ENCODE measurements at regions not wholly inside any gene's neighbourhood (a gene's known extent, or its start where the extent isn't known, plus 50 kb on each side); places are given as distances from the start of the nearest gene placed in this dataset.

DNA sequence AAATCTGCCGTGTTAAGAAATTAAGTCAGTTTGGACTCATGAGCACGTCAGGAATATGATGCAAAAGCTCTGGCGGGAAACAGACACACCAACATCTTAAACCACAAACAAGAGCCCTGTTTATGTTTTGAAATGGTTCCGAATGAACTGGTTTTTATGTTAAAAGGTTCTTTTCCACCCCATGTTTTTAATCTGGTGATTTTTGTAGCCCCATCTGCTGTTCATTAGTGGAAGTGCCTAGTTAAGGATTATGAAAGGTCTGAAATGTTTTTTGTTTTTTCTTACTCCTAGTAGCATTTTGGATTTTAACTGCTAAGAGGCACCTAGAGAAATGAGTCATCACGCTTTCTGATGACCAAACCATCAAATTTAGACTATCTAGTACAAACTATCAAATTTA is 404.1 kb upstream of the MKI67 start:
- peak; percentile 30 for DNase-seq

GRCh38 chr10:128530946-128531345 is 404.7 kb upstream of the MKI67 start:
- no peak for DNase-seq

DNA sequence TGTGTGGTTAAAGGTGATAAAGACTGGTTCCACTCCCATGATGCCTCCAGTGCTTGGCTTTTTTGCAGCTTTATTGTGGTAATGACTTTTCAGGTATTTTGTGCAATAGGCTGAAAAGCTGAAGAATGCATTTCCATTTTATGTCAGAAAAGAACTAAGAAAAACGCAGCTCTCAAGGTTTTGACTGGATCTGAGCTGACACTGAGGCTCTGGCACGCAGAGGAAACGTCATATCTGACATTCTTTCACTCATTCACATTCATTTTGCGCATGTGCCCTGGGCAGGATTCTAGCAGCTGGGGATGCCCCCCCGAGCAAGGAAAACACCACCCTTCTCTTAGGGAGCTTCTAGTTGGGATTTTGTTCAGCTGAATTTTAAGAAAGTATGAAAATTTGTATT is 408.5 kb upstream of the MKI67 start:
- DNase-seq, result no peak

- no peak for DNase-seq
Measured at GRCh38 chr10:128536259-128536658, 410.0 kb upstream of the MKI67 start.

- peak; percentile 19 for DNase-seq
Measured at GRCh38 chr10:128537834-128538330, 411.7 kb upstream of the MKI67 start.

DNA sequence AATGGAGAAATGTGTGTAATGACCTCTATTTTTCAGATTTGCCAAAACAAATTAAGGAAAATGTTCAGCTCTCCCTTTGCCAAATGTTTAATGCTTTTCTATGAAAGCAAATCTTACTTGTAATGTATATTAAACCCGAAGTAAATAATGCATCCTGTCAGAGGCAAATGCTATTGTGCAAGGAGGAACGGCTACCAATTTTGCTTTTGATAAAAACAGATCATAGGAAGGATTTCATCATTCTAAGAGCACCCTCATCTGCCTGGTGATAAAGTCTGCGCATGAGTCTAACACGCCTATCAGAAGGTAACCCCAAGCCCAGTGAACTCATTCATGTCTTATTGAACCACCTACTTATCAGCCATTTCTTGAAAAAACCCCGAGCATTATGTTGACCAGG is 412.4 kb upstream of the MKI67 start:
- no peak for DNase-seq

DNA sequence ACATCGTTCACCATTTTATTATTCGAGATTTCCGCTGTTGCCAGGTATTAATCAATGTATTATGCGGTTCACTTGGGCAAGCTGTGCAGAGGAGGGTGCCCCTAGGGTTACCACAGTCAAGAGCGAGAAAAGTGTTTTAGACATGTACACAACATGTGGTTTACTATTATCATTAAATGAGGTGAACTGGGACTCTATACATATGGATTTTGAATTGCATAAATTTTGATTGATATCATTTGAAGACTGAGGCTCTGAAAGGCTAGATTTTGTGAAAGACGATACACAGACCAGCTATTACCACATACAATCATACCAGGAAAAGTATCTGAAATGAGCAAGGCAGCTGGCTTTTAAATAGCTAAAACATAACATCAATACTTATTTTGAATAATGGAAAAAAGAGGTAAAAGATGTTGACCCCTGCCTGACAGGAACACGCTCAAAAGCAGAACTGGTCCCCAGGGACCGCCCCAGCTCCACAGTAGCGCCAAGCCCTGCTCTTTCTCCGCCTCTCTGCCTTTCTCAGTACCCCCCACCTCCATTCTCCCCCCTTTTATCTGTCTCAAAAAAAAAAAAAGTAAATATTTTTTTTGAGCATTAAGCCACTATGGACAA is 413.4 kb upstream of the MKI67 start:
- DNase-seq, result peak; percentile 61

DNA sequence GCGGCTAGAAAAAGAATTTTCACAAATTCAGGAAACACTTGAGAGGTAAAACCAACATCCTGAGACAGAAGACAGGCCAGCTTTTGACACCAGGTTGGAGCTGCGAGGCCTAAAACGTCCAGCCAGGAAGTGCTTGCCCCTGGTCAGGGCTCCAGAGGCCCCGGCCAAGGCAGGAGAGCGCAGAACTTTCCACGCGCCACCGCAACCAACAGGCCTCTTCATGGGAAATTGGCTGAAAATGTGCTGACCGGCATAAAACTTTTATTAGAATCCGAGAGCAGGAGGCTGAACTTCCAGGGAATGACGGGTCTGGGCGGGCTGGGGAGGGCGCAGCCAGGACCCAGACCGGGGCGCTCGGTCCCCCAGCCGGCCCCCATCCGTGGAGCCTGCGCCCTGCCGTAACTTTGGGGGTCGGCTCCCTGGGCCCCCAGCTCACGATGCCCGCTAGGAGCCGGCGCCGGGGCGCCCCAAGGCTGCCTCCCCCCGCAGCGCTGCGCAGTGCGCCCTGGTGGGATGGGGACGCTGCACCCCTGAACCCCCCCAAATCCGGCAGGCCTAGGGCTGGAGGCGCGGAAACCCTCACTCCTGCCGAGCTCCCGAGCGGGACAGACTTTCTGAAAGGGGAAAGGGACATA is 414.0 kb upstream of the MKI67 start:
- peak; percentile 61 for DNase-seq

- peak; percentile 82 for DNase-seq
Measured at GRCh38 chr10:128540781-128541761, 414.8 kb upstream of the MKI67 start.

DNA sequence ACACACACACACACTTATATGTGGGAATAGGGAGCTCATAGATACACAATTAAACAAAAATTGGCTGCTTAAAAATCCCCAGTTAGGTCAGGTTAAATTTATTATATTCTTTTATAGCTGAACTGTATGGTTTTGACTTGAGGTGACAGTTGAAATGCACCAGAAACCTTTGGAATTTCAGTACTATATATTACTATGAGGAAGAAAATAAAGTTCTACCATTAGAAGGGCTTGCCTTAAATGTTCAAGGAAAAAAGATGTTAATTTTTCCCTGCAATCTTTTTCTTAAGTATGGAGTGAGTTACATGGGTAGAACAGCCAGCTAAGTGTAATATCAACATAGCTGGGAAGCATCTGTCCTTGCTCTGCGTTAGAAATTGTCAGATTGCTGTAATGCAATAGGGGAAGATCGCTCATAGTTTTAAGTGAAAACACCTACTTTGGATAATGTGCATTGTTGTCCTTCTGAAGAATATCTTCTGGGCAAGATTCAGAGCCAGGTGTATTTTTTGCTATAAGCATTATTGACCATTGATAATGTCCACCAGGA is 415.8 kb upstream of the MKI67 start:
- DNase-seq, result peak; percentile 18

GRCh38 chr10:128542659-128543058 is 416.4 kb upstream of the MKI67 start:
- no peak for DNase-seq

- DNase-seq, result no peak
Measured at GRCh38 chr10:128543151-128543550, 416.9 kb upstream of the MKI67 start.

GRCh38 chr10:128545216-128545615 is 419.0 kb upstream of the MKI67 start:
- DNase-seq, result no peak

GRCh38 chr10:128546651-128547165 is 420.5 kb upstream of the MKI67 start:
- DNase-seq, result no peak

DNA sequence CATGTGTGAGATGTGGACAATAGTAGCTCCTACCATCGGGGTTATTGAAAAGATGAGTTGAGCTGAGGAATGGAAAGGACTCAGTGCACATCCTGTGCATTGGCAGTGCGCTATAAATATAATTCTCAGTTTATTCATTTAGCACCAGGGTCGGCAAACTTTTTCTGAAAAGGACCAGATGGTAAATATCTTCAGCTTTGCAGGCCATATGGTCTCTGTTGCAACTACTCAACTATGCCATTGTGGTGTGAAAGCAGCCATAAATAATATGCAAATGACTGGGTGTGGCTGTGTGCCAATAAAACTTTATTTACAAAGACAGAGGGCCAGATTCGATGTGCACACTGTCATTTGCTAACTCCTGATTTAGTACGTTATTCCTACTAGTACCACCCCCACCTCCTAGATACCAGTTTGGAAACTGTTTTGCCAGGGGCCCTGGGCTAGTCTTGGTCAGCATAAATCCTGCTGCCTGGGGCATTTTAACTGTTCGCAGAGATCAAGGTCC is 422.9 kb upstream of the MKI67 start:
- DNase-seq, result no peak

GRCh38 chr10:128550045-128550444 is 423.8 kb upstream of the MKI67 start:
- DNase-seq, result no peak

- no peak for DNase-seq
Measured at GRCh38 chr10:128551475-128551874, 425.3 kb upstream of the MKI67 start.

DNA sequence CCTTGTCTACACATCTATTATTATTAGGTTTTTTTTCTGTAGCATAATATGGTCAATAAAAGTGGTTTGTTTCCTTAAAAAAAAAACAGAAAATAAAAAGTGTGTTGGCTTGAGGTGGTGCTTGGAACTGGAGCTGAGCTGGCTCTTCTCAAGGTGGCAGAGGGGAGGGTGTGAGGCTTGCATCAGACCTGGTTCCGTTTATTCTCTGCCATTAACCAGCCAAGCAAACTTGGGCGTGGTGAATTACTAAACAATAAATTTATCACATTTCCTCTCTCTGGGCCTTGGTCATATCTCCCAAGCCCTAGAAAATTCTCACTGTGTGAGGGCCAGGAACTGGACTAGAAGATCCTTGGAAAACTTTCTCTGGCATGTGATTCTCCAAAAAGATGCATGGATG is 427.5 kb upstream of the MKI67 start:
- DNase-seq, result no peak

DNA sequence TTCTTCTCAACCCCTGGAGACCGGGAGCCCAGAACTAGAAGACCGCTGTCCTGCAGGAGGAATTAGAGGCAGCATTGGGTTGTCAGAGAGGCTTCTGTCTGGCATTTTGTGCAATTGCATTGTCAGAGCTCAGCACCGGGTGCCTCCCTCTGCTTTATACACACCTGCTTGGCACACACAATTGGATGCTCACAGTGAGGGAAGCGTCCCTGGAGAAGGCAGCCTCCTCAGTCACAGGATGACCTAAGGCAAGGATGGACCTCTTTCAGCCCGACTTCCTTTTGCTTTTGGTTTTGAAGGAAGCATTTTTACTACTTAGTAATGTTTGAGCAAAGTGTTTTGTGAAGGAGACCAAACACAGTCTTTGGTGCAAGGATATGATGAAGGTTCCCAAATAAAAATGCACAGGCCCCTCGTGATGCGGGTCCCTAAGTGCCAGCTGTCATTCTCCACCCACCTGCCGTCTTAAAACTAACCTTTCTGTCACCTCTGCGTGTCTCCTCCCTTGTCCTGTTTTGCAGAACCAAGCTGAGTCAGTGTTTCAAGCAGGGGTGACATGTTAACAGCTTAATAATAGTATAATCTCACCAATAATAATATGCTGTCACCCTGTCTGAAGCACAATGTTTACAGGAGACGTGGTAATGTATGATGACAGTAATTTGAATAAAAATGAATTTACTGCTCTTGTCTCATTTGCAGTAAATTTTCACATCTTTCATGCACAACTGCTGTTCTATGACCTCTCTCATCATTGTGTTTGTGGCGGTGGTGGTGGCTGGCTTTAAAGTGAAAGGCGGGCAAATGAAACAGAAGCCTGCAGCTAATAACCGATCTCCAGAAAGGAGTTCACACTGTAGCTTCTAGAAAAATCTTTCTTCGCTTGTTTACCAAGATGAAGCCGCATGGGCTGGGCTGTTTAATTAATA is 430.2 kb upstream of the MKI67 start:
- no peak for DNase-seq

DNA sequence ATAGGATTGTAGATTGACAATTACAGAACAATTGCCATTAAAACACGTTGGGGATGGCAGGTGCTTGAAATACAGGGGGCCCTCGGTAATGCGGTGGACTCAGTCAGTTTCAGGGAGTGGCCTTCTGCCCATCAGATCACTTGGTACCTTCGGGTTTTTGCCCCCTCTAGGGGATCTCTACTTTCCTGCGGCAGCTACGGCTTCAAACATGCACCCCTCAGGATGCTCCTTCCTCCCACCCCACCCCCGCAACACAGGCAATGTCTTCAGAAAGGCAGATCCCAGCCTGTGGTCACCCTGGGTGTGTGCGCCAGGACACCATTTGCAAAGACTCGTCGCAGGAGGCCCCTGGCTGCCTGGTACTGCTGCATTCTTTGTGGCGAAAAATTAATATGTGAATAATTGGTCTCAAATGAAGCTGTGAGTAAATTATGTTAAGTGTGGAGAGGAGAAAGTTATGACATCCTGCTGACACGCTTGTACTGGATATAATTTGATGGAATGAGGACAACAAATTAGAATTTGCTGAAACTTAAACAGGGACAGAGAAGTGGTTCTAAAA is 431.0 kb upstream of the MKI67 start:
- peak; percentile 22 for DNase-seq

DNA sequence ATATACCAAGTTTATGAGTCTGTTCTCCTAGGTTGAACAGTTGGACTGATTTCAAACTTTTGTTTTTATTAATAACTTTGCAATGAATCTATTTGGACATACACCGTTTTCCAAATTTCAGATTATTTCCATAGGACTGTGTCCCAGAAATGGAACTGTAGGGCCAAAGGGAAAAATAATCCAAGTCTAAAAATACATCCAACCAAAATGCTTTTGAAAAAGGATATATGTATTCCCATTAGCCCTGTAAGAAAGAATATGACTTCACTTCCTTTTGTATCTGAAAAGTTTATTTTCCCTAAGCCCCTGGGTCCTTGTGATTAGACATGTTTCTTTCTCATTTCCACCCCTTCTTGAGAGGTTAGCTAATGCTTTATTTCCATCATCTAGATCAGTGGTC is 434.2 kb upstream of the MKI67 start:
- DNase-seq, result no peak
